ENCODE measurements at regions not wholly inside any gene's neighbourhood (a gene's known extent, or its start where the extent isn't known, plus 50 kb on each side); places are given as distances from the start of the nearest gene placed in this dataset.

GRCh38 chr11:112880495-112880894 lies 80.7 kb upstream of the NCAM1 start (continued):
- TF ChIP-seq, protein P1, sequence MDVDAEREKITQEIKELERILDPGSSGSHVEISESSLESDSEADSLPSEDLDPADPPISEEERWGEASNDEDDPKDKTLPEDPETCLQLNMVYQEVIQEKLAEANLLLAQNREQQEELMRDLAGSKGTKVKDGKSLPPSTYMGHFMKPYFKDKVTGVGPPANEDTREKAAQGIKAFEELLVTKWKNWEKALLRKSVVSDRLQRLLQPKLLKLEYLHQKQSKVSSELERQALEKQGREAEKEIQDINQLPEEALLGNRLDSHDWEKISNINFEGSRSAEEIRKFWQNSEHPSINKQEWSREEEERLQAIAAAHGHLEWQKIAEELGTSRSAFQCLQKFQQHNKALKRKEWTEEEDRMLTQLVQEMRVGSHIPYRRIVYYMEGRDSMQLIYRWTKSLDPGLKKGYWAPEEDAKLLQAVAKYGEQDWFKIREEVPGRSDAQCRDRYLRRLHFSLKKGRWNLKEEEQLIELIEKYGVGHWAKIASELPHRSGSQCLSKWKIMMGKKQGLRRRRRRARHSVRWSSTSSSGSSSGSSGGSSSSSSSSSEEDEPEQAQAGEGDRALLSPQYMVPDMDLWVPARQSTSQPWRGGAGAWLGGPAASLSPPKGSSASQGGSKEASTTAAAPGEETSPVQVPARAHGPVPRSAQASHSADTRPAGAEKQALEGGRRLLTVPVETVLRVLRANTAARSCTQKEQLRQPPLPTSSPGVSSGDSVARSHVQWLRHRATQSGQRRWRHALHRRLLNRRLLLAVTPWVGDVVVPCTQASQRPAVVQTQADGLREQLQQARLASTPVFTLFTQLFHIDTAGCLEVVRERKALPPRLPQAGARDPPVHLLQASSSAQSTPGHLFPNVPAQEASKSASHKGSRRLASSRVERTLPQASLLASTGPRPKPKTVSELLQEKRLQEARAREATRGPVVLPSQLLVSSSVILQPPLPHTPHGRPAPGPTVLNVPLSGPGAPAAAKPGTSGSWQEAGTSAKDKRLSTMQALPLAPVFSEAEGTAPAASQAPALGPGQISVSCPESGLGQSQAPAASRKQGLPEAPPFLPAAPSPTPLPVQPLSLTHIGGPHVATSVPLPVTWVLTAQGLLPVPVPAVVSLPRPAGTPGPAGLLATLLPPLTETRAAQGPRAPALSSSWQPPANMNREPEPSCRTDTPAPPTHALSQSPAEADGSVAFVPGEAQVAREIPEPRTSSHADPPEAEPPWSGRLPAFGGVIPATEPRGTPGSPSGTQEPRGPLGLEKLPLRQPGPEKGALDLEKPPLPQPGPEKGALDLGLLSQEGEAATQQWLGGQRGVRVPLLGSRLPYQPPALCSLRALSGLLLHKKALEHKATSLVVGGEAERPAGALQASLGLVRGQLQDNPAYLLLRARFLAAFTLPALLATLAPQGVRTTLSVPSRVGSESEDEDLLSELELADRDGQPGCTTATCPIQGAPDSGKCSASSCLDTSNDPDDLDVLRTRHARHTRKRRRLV (CRISPR knock-in tag; IDR thresholded peaks at IDR 0.05): no peak
- TF ChIP-seq ZNF484 (CRISPR knock-in tag; IDR thresholded peaks at IDR 0.05; ENCODE audit: borderline replicate concordance, low read depth) (no peak), KDM1A (CRISPR knock-in tag; IDR thresholded peaks at IDR 0.05) (no peak), POGZ (CRISPR knock-in tag; IDR thresholded peaks at IDR 0.05) (no peak), RBAK (CRISPR knock-in tag; IDR thresholded peaks at IDR 0.05) (no peak), NRL (CRISPR knock-in tag; IDR thresholded peaks at IDR 0.05; ENCODE audit: borderline replicate concordance) (no peak), IRF2 (CRISPR knock-in tag; IDR thresholded peaks at IDR 0.05) (no peak)

GRCh38 chr11:112881461-112881860 lies 79.8 kb upstream of the NCAM1 start:
- in situ Hi-C loops (cut with HindIII; ENCODE audit: extremely low pct_ligation_motif_present, low pct_unique_long_range_greater_than_20kb): no loop called here

More at GRCh38 chr11:112881461-112881860, 79.8 kb upstream of the NCAM1 start:
- peaks cover 0 to 9% of the 10 kb centered on the region in 2 experiments; a peak in 2 of 5 replicates for H3K27me3 ChIP-seq (ENCODE audit: control insufficient read depth in 1 of 2, insufficient read depth in 2 of 2, low read length in 2 of 2)
- TF ChIP-seq ZMYM3 (CRISPR knock-in tag; IDR thresholded peaks at IDR 0.05): no peak
- TF ChIP-seq NFYC (CRISPR knock-in tag; IDR thresholded peaks at IDR 0.05): 0 out of 2 replicates have a peak, but pooled peaks have one; percentile 15
- no peak for DNase-seq (ENCODE audit: low spot score)
- H3K9ac ChIP-seq (ENCODE audit: insufficient read depth, low read depth, low read length): no peak overlapping the region
- no TSS peak for BruUV-seq (replicated peaks)
- no peaks in the 10 kb centered on the region for H3K9me3 ChIP-seq (ENCODE audit: low read length)
- CTCF ChIA-PET (ENCODE audit: low intra/inter-chr PET ratio, low total read pairs): no interaction called here
- no peak overlapping the region for H3K4me3 ChIP-seq (replicated peaks in 1 of 3; ENCODE audit: insufficient read depth in 1 of 3, low read depth in 2 of 3, low read length in 3 of 3)
- H3K36me3 ChIP-seq (replicated peaks in 1 of 2; ENCODE audit: control insufficient read depth in 1 of 2, insufficient read depth in 2 of 2, low read length in 2 of 2): no peaks in the 10 kb centered on the region
- H3K4me1 ChIP-seq (ENCODE audit: insufficient read depth, low read length): no peaks in the 10 kb centered on the region
- POLR2A ChIA-PET: no interaction called here
- H3K4me2 ChIP-seq (ENCODE audit: low read depth, low read length): no peak overlapping the region
- no peak overlapping the region for H3K27ac ChIP-seq (ENCODE audit: extremely low read length, insufficient read depth, low read length)
- no peaks in the 10 kb centered on the region for H3K79me2 ChIP-seq (ENCODE audit: insufficient read depth, low read length)
- no peak for FAIRE-seq
- no peaks in the 10 kb centered on the region for H4K20me1 ChIP-seq (ENCODE audit: insufficient read depth, low read length)
- ATAC-seq: no peak
- intact Hi-C loops (cut with micrococcal nuclease; ENCODE audit: unreplicated experiment): no loop called here
- no peak overlapping the region for H2AFZ ChIP-seq (ENCODE audit: low read length)
- 9% methylated on average over 7 of the region's 17 CpGs for WGBS (ENCODE audit: low lambda C conversion rate)

All from HepG2 (cell line).